HEK293 (cell line): ENCODE measurements at regions not wholly inside any gene's neighbourhood (a gene's known extent, or its start where the extent isn't known, plus 50 kb on each side); places are given as distances from the start of the nearest gene placed in this dataset.

Source experiments
- CTCF ChIA-PET: fragments of 350-600 bp; formaldehyde crosslinking; extraction: SDS; loops from one replicate; lab custom pipeline; 2021; ENCODE audit warnings: antibody characterized with exemption; lab: Yijun Ruan, JAX
- POLR2A ChIA-PET: fragments of 300-600 bp; formaldehyde crosslinking; extraction: SDS; loops from one replicate; lab custom pipeline; 2020; ENCODE audit warnings: antibody characterized with exemption, inconsistent platforms; lab: Yijun Ruan, JAX
- H3K27ac ChIP-seq: fragments of 200-500 bp; sonication (Bioruptor generic); 2 replicates; pipeline ENCODE4 v1.5.1; 2014; ENCODE audit warnings: low read depth, low read length, control low read depth, inconsistent platforms; ENCODE audit errors: extremely low read depth
- H3K36me3 ChIP-seq, 2 experiments: fragments of 200-500 bp in 1 of 2; sonication (Bioruptor generic) in 1 of 2; 1 replicate in 1 of 2; 2 replicates in 1 of 2; pipeline ENCODE4 v1.5.1; 2014 to 2017; ENCODE audit warnings: inconsistent platforms in 2 of 2, low read length in 2 of 2; ENCODE audit not compliant: control insufficient read depth in 2 of 2, insufficient read depth in 1 of 2
- H3K4me1 ChIP-seq: fragments of 200-500 bp; sonication (Bioruptor generic); 2 replicates; pipeline ENCODE4 v1.5.1; 2014; ENCODE audit warnings: mild to moderate bottlenecking, low read length, inconsistent platforms; ENCODE audit not compliant: control insufficient read depth, insufficient read depth
- H3K4me3 ChIP-seq: 2 replicates; pipeline ENCODE4 v1.5.1; 2011; ENCODE audit warnings: low read depth, mild to moderate bottlenecking, control low read depth, low read length, moderate library complexity
- H3K9me3 ChIP-seq: fragments of 200-500 bp; sonication (Bioruptor generic); 2 replicates; pipeline ENCODE4 v1.5.1; 2014; ENCODE audit warnings: low read depth, low read length, inconsistent platforms; ENCODE audit not compliant: control insufficient read depth, insufficient read depth
- EGR2 ChIP-seq: fragments of 450-650 bp; formaldehyde crosslinking; IDR thresholded peaks from 2 replicates; pipeline ENCODE4 v1.5.1; 2016; ENCODE audit warnings: low read depth, missing biosample characterization, missing genetic modification characterization
- ELK4 ChIP-seq: IDR thresholded peaks from 2 replicates; pipeline ENCODE4 v1.6.1; 2011; ENCODE audit warnings: mild to moderate bottlenecking, low read depth, low read length, borderline replicate concordance
- PATZ1 ChIP-seq: fragments of 450-650 bp; formaldehyde crosslinking; IDR thresholded peaks from 2 replicates; pipeline ENCODE4 v1.5.1; 2016; ENCODE audit warnings: missing biosample characterization, missing genetic modification characterization
- RBAK ChIP-seq: fragments of 450-650 bp; formaldehyde crosslinking; IDR thresholded peaks from 2 replicates; pipeline ENCODE4 v1.5.1; 2016; ENCODE audit warnings: missing biosample characterization, missing genetic modification characterization
- ZBTB1 ChIP-seq: fragments of 450-650 bp; formaldehyde crosslinking; IDR thresholded peaks from 2 replicates; pipeline ENCODE4 v1.5.1; 2016; ENCODE audit warnings: missing biosample characterization, missing genetic modification characterization
- ZIC2 ChIP-seq: fragments of 450-650 bp; formaldehyde crosslinking; IDR thresholded peaks from 2 replicates; pipeline ENCODE4 v1.5.1; 2016; ENCODE audit warnings: missing biosample characterization, missing genetic modification characterization
- ZNF133 ChIP-seq: fragments of 450-650 bp; formaldehyde crosslinking; IDR thresholded peaks from 2 replicates; pipeline ENCODE4 v1.5.1; 2016; ENCODE audit warnings: missing biosample characterization, missing genetic modification characterization
- ZNF155 ChIP-seq: fragments of 450-650 bp; formaldehyde crosslinking; IDR thresholded peaks from 2 replicates; pipeline ENCODE4 v1.5.1; 2016; ENCODE audit warnings: missing biosample characterization, missing genetic modification characterization
- ZNF202 ChIP-seq: fragments of 450-650 bp; formaldehyde crosslinking; IDR thresholded peaks from 2 replicates; pipeline ENCODE4 v1.5.1; 2016; ENCODE audit warnings: missing biosample characterization, missing genetic modification characterization, borderline replicate concordance
- ZNF214 ChIP-seq: fragments of 450-650 bp; formaldehyde crosslinking; IDR thresholded peaks from 2 replicates; pipeline ENCODE4 v1.5.1; 2017; ENCODE audit warnings: missing biosample characterization, mild to moderate bottlenecking, missing genetic modification characterization, borderline replicate concordance
- ZNF280C ChIP-seq: fragments of 450-650 bp; formaldehyde crosslinking; IDR thresholded peaks from 2 replicates; pipeline ENCODE4 v1.5.1; 2016; ENCODE audit warnings: missing biosample characterization, missing genetic modification characterization
- ZNF324 ChIP-seq: fragments of 450-650 bp; formaldehyde crosslinking; IDR thresholded peaks from 2 replicates; pipeline ENCODE4 v1.5.1; 2016; ENCODE audit warnings: missing biosample characterization, missing genetic modification characterization
- ZNF391 ChIP-seq: fragments of 450-650 bp; formaldehyde crosslinking; IDR thresholded peaks from 2 replicates; pipeline ENCODE4 v1.5.1; 2016; ENCODE audit warnings: low read depth, missing biosample characterization, missing genetic modification characterization, borderline replicate concordance
- ZNF473 ChIP-seq: fragments of 450-650 bp; formaldehyde crosslinking; IDR thresholded peaks from 2 replicates; pipeline ENCODE4 v1.5.1; 2017; ENCODE audit warnings: missing biosample characterization, missing genetic modification characterization
- ZNF48 ChIP-seq: fragments of 450-650 bp; formaldehyde crosslinking; IDR thresholded peaks from 2 replicates; pipeline ENCODE4 v1.5.1; 2016; ENCODE audit warnings: missing biosample characterization, missing genetic modification characterization
- ZNF501 ChIP-seq: fragments of 450-650 bp; formaldehyde crosslinking; IDR thresholded peaks from 2 replicates; pipeline ENCODE4 v1.5.1; 2016; ENCODE audit warnings: missing biosample characterization, missing genetic modification characterization
- ZNF560 ChIP-seq: fragments of 450-650 bp; formaldehyde crosslinking; IDR thresholded peaks from 2 replicates; pipeline ENCODE4 v1.5.1; 2017; ENCODE audit warnings: missing biosample characterization, missing genetic modification characterization, borderline replicate concordance
- ZNF747 ChIP-seq: fragments of 450-650 bp; formaldehyde crosslinking; IDR thresholded peaks from 2 replicates; pipeline ENCODE4 v1.5.1; 2016; ENCODE audit warnings: missing biosample characterization, missing genetic modification characterization
- ZSCAN16 ChIP-seq: fragments of 450-650 bp; formaldehyde crosslinking; IDR thresholded peaks from 2 replicates; pipeline ENCODE4 v1.5.1; 2016; ENCODE audit warnings: missing biosample characterization, missing genetic modification characterization
- ZSCAN18 ChIP-seq: fragments of 450-650 bp; formaldehyde crosslinking; IDR thresholded peaks from 2 replicates; pipeline ENCODE4 v1.5.1; 2016; ENCODE audit warnings: missing biosample characterization, missing genetic modification characterization
- TF ChIP-seq, protein P1 (sequence below): fragments of 450-650 bp; formaldehyde crosslinking; IDR thresholded peaks from 2 replicates; pipeline ENCODE4 v1.5.1; 2016; ENCODE audit warnings: missing biosample characterization, missing genetic modification characterization
- TF ChIP-seq, protein P2 (sequence below): fragments of 450-650 bp; formaldehyde crosslinking; IDR thresholded peaks from 2 replicates; pipeline ENCODE4 v1.5.1; 2016; ENCODE audit warnings: missing biosample characterization, missing genetic modification characterization

- H3K9me3 ChIP-seq = no peaks in the 10 kb centered on the region
- TF ChIP-seq PATZ1 (tag by site-specific recombination) = no peak
- no peak for TF ChIP-seq ZNF501
- no peak for TF ChIP-seq ZBTB1 (tag by site-specific recombination)
- TF ChIP-seq, all 188 proteins: peak for 0
- H3K36me3 ChIP-seq = peaks cover 0 to under 1% of the 10 kb centered on the region in 2 experiments; a peak in 2 of 3 replicates
- H3K27ac ChIP-seq = no peak overlapping the region
- H3K4me3 ChIP-seq = no peak overlapping the region
- POLR2A ChIA-PET = no interaction called here
- no peaks in the 10 kb centered on the region for H3K4me1 ChIP-seq
- CTCF ChIA-PET = no interaction called here
Measured at GRCh38 chr19:5238700-5239099, 101.9 kb downstream of the PTPRS start.

- Histone ChIP-seq H3K27ac (no peak overlapping the region), H3K4me1 (no peaks in the 10 kb centered on the region), H3K9me3 (no peaks in the 10 kb centered on the region), H3K36me3 (no peaks in the 10 kb centered on the region; a peak in 1 of 3 replicates), H3K4me3 (no peak overlapping the region)
- TF ChIP-seq ZNF48 (tag by site-specific recombination) (no peak), ZNF214 (tag by site-specific recombination) (no peak), ZSCAN18 (tag by site-specific recombination) (no peak), ZNF324 (no peak), EGR2 (no peak), ELK4 (no peak), ZNF202 (no peak), ZNF747 (no peak), ZSCAN16 (tag by site-specific recombination) (no peak), ZIC2 (tag by site-specific recombination) (no peak)
- TF ChIP-seq, protein P1, sequence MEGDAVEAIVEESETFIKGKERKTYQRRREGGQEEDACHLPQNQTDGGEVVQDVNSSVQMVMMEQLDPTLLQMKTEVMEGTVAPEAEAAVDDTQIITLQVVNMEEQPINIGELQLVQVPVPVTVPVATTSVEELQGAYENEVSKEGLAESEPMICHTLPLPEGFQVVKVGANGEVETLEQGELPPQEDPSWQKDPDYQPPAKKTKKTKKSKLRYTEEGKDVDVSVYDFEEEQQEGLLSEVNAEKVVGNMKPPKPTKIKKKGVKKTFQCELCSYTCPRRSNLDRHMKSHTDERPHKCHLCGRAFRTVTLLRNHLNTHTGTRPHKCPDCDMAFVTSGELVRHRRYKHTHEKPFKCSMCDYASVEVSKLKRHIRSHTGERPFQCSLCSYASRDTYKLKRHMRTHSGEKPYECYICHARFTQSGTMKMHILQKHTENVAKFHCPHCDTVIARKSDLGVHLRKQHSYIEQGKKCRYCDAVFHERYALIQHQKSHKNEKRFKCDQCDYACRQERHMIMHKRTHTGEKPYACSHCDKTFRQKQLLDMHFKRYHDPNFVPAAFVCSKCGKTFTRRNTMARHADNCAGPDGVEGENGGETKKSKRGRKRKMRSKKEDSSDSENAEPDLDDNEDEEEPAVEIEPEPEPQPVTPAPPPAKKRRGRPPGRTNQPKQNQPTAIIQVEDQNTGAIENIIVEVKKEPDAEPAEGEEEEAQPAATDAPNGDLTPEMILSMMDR = no peak
- POLR2A ChIA-PET = interaction anchor here (0.7 kb wide), 1 partner anchor 137 kb away, joined by 5 read pairs; no protein-coding TSS in a partner anchor
- CTCF ChIA-PET = no interaction called here
Measured at GRCh38 chr19:5237939-5238480, 102.6 kb downstream of the PTPRS start.

DNA sequence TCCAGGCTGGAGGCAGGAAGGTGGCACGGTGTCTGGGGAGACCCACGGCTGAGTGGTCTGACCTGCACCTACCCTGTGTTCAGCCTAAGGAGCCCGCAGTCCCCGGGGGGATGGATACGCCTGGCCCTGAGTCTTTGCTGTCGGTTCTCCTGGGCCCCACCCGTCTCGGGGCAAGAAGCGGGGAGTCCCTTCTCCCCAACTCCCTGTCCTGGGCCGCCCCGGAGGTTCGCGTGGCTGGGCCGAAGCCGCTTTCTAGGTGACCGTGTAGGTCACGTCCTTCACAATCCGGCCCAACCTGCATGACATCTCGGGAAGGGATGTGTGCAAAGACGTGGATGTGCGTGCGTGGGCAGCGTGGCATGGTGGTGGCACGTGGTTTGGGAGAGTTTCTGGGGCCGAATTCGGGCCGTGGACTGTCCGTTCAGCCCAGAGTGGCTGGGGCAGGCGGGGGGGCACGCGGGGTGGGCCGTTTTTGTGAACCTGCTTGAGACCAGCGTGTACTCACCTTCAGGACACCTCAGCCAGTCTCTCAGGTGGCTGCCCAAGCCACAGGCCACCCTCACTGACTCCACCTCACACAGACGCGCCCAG, 103.3 kb downstream of the PTPRS start:
- Histone ChIP-seq H3K36me3 (no peaks in the 10 kb centered on the region; a peak in 1 of 3 replicates), H3K27ac (no peak overlapping the region), H3K4me1 (no peaks in the 10 kb centered on the region), H3K9me3 (no peaks in the 10 kb centered on the region), H3K4me3 (no peak overlapping the region)
- ChIA-PET POLR2A (interaction anchor here (0.7 kb wide), 1 partner anchor 137 kb away, joined by 5 read pairs; no protein-coding TSS in a partner anchor), CTCF (interaction anchor here (1.0 kb wide), 1 partner anchor 298 kb away, joined by 3 read pairs; no protein-coding TSS in a partner anchor)
- TF ChIP-seq ZNF280C (tag by site-specific recombination) = no peak
- no peak for TF ChIP-seq ZNF560 (tag by site-specific recombination)
- TF ChIP-seq ZSCAN16 (tag by site-specific recombination) = no peak
- no peak for TF ChIP-seq ZNF473
- TF ChIP-seq ZNF133 (tag by site-specific recombination) = no peak
- TF ChIP-seq ZNF391 = no peak
- no peak for TF ChIP-seq ZNF155 (tag by site-specific recombination)
- TF ChIP-seq RBAK (tag by site-specific recombination) = no peak
- TF ChIP-seq, protein P2, sequence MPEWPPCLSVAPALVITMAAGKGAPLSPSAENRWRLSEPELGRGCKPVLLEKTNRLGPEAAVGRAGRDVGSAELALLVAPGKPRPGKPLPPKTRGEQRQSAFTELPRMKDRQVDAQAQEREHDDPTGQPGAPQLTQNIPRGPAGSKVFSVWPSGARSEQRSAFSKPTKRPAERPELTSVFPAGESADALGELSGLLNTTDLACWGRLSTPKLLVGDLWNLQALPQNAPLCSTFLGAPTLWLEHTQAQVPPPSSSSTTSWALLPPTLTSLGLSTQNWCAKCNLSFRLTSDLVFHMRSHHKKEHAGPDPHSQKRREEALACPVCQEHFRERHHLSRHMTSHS (tag by site-specific recombination) = no peak
